GM23338 (cell line): ENCODE measurements at regions not wholly inside any gene's neighbourhood (a gene's known extent, or its start where the extent isn't known, plus 50 kb on each side); places are given as distances from the start of the nearest gene placed in this dataset.

Experiments
- ATAC-seq: fragments of 200-7000 bp; cut with Tn5 transposase; 3 replicates; pipeline ENCODE4 v1.9.1; 2020
- DNase-seq: peaks from one replicate; pipeline ENCODE4 v3.0.0-alpha.2; 2015; ENCODE audit warnings: low spot score
- H2AFZ ChIP-seq: fragments of 200-600 bp; sonication (generic); 2 replicates; pipeline ENCODE4 v1.8.0; 2016; ENCODE audit warnings: antibody characterized with exemption, mild to moderate bottlenecking, moderate library complexity
- H3F3A ChIP-seq: fragments of 200-600 bp; sonication (generic); replicated peaks from 2 replicates; pipeline ENCODE4 v1.8.0; 2017; ENCODE audit warnings: antibody characterized with exemption, mixed run types, low read depth
- H3K27ac ChIP-seq: fragments of 200-600 bp; sonication (generic); 2 replicates; pipeline ENCODE4 v1.6.1; 2016; ENCODE audit warnings: low read depth
- H3K27me3 ChIP-seq: fragments of 200-600 bp; sonication (generic); 2 replicates; pipeline ENCODE4 v1.8.0; 2016; ENCODE audit warnings: mild to moderate bottlenecking, mixed run types, moderate library complexity; ENCODE audit not compliant: insufficient read depth
- H3K36me3 ChIP-seq: fragments of 200-600 bp; sonication (generic); 2 replicates; pipeline ENCODE4 v1.8.0; 2016; ENCODE audit warnings: mild to moderate bottlenecking; ENCODE audit not compliant: insufficient read depth
- H3K4me1 ChIP-seq: fragments of 200-600 bp; sonication (generic); 2 replicates; pipeline ENCODE4 v1.8.0; 2016; ENCODE audit warnings: mild to moderate bottlenecking, moderate library complexity; ENCODE audit not compliant: insufficient read depth
- H3K4me2 ChIP-seq: fragments of 200-600 bp; sonication (generic); 2 replicates; pipeline ENCODE4 v1.7.1; 2017; ENCODE audit warnings: mixed run types
- H3K4me3 ChIP-seq: fragments of 200-600 bp; sonication (generic); 2 replicates; pipeline ENCODE4 v1.6.1; 2016; ENCODE audit warnings: mixed run types
- H3K79me2 ChIP-seq: fragments of 200-600 bp; sonication (generic); replicated peaks from 2 replicates; pipeline ENCODE4 v1.8.0; 2017; ENCODE audit warnings: mild to moderate bottlenecking; ENCODE audit not compliant: insufficient read depth
- H3K9me2 ChIP-seq: fragments of 200-600 bp; sonication (generic); 2 replicates; pipeline ENCODE4 v1.8.0; 2017; ENCODE audit not compliant: insufficient read depth
- H4K20me1 ChIP-seq: fragments of 200-600 bp; sonication (generic); replicated peaks from 2 replicates; pipeline ENCODE4 v1.8.0; 2017; ENCODE audit warnings: mild to moderate bottlenecking; ENCODE audit not compliant: insufficient read depth
- H3K27ac Mint-ChIP-seq: 2 replicates; pipeline ENCODE4 v1.8.0; 2020; ENCODE audit warnings: inconsistent platforms, mild to moderate bottlenecking, moderate library complexity, mixed read lengths
- H3K27me3 Mint-ChIP-seq: 3 replicates; pipeline ENCODE4 v1.8.0; 2022; ENCODE audit warnings: low read depth, mild to moderate bottlenecking, moderate library complexity, mixed read lengths, inconsistent platforms; ENCODE audit not compliant: insufficient read depth, poor library complexity
- H3K36me3 Mint-ChIP-seq: 3 replicates; pipeline ENCODE4 v1.8.0; 2021; ENCODE audit warnings: low read depth, mild to moderate bottlenecking, inconsistent platforms, moderate library complexity, mixed read lengths
- H3K4me1 Mint-ChIP-seq: 3 replicates; pipeline ENCODE4 v1.8.0; 2020; ENCODE audit warnings: mild to moderate bottlenecking, inconsistent platforms, mixed read lengths
- H3K4me3 Mint-ChIP-seq: 3 replicates; pipeline ENCODE4 v1.8.0; 2021; ENCODE audit warnings: moderate library complexity, mild to moderate bottlenecking, inconsistent platforms, mixed read lengths
- H3K9me3 Mint-ChIP-seq: 3 replicates; pipeline ENCODE4 v1.8.0; 2020; ENCODE audit warnings: moderate library complexity, mild to moderate bottlenecking, inconsistent platforms, mixed read lengths
- CREB1 ChIP-seq: fragments of 250-450 bp; sonication (Bioruptor Pico); IDR thresholded peaks from 2 replicates; pipeline ENCODE4 v1.5.0; 2020; ENCODE audit warnings: low read depth, mild to moderate bottlenecking, moderate library complexity
- CTCF ChIP-seq, 2 experiments: fragments of 200-600 bp in 1 of 2; sonication (generic) in 1 of 2; conservative IDR thresholded peaks; 2 replicates each; pipeline versions ENCODE4 v1.5.1 to v1.6.1; 2016 to 2017; ENCODE audit warnings: antibody characterized with exemption in 2 of 2, low read depth in 2 of 2, mild to moderate bottlenecking in 2 of 2, moderate library complexity in 1 of 2
- EZH2 ChIP-seq: fragments of 200-600 bp; sonication (generic); IDR thresholded peaks from one replicate; pipeline ENCODE4 v1.8.0; 2017; ENCODE audit warnings: antibody characterized with exemption, mild to moderate bottlenecking, low read depth; ENCODE audit not compliant: unreplicated experiment
- EZH2phosphoT487 ChIP-seq: fragments of 200-600 bp; sonication (generic); IDR thresholded peaks from one replicate; pipeline ENCODE4 v1.8.1; 2018; ENCODE audit warnings: antibody characterized with exemption; ENCODE audit not compliant: unreplicated experiment
- JUNB ChIP-seq: IDR thresholded peaks from one replicate; pipeline ENCODE4 v1.6.1; 2016; ENCODE audit warnings: antibody characterized with exemption; ENCODE audit not compliant: unreplicated experiment
- NANOG ChIP-seq: IDR thresholded peaks from 2 replicates; pipeline ENCODE4 v1.6.1; 2016; ENCODE audit warnings: antibody characterized with exemption, borderline replicate concordance
- POLR2AphosphoS5 ChIP-seq: IDR thresholded peaks from 2 replicates; pipeline ENCODE4 v1.6.1; 2016; ENCODE audit warnings: antibody characterized with exemption, low read depth
- STAT1 ChIP-seq: IDR thresholded peaks from one replicate; pipeline ENCODE4 v1.6.1; 2016; ENCODE audit warnings: antibody characterized with exemption; ENCODE audit not compliant: unreplicated experiment
- ZNF114 ChIP-seq: fragments of 250-450 bp; sonication (Bioruptor Pico); IDR thresholded peaks from 2 replicates; pipeline ENCODE4 v1.5.0; 2020; ENCODE audit warnings: mild to moderate bottlenecking, moderate library complexity
- ZNF331 ChIP-seq: fragments of 250-450 bp; sonication (Bioruptor Pico); IDR thresholded peaks from 2 replicates; pipeline ENCODE4 v1.5.0; 2020; ENCODE audit warnings: low read depth, mild to moderate bottlenecking, moderate library complexity
- ZNF462 ChIP-seq: fragments of 250-450 bp; sonication (Bioruptor Pico); IDR thresholded peaks from 2 replicates; pipeline ENCODE4 v1.5.0; 2020; ENCODE audit warnings: mild to moderate bottlenecking, moderate library complexity
- TF ChIP-seq, protein P1 (sequence below): IDR thresholded peaks from one replicate; pipeline ENCODE4 v1.6.1; 2018; ENCODE audit warnings: antibody characterized with exemption; ENCODE audit not compliant: unreplicated experiment
- TF ChIP-seq, protein P2 (sequence below): IDR thresholded peaks from 2 replicates; pipeline ENCODE4 v1.6.1; 2016; ENCODE audit warnings: antibody characterized with exemption

DNA sequence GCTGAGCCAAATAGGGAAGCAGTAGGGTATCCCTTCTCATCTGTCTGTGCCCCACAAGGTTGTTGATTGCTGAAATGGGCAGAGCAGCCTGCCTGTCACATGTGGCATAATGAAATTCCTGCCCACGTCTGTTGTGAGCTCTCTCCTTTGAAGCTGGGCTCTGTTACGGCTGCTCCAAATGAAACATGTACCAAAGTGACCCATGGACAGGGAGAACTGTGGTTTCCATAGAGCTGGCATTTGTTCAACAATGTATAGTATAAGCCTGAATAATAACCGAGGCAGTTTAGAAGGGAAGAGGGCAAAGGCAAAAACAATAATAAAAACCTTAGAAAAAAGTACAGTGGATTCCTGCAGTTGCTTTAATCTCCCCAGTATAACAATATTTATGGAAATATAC lies 149.7 kb downstream of the LYPLAL1 start:
- no peak overlapping the region for H3K27ac ChIP-seq
- H3K4me3 Mint-ChIP-seq = no peak overlapping the region
- peaks cover 4% of the 10 kb centered on the region; the same call in 2 of the 3 replicates for H3K36me3 Mint-ChIP-seq
- H2AFZ ChIP-seq = 0 out of 2 replicates have a peak overlapping the region, but pooled peaks have one; percentile 14
- no peaks in the 10 kb centered on the region for H3K36me3 ChIP-seq
- TF ChIP-seq EZH2 = no peak
- no peak for TF ChIP-seq CTCF (conservative IDR thresholded peaks at IDR 0.05; ENCODE audit: low read depth in 2 of 2)
- TF ChIP-seq POLR2AphosphoS5 = no peak
- TF ChIP-seq, protein P1, sequence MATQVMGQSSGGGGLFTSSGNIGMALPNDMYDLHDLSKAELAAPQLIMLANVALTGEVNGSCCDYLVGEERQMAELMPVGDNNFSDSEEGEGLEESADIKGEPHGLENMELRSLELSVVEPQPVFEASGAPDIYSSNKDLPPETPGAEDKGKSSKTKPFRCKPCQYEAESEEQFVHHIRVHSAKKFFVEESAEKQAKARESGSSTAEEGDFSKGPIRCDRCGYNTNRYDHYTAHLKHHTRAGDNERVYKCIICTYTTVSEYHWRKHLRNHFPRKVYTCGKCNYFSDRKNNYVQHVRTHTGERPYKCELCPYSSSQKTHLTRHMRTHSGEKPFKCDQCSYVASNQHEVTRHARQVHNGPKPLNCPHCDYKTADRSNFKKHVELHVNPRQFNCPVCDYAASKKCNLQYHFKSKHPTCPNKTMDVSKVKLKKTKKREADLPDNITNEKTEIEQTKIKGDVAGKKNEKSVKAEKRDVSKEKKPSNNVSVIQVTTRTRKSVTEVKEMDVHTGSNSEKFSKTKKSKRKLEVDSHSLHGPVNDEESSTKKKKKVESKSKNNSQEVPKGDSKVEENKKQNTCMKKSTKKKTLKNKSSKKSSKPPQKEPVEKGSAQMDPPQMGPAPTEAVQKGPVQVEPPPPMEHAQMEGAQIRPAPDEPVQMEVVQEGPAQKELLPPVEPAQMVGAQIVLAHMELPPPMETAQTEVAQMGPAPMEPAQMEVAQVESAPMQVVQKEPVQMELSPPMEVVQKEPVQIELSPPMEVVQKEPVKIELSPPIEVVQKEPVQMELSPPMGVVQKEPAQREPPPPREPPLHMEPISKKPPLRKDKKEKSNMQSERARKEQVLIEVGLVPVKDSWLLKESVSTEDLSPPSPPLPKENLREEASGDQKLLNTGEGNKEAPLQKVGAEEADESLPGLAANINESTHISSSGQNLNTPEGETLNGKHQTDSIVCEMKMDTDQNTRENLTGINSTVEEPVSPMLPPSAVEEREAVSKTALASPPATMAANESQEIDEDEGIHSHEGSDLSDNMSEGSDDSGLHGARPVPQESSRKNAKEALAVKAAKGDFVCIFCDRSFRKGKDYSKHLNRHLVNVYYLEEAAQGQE = no peak
- TF ChIP-seq, protein P2, sequence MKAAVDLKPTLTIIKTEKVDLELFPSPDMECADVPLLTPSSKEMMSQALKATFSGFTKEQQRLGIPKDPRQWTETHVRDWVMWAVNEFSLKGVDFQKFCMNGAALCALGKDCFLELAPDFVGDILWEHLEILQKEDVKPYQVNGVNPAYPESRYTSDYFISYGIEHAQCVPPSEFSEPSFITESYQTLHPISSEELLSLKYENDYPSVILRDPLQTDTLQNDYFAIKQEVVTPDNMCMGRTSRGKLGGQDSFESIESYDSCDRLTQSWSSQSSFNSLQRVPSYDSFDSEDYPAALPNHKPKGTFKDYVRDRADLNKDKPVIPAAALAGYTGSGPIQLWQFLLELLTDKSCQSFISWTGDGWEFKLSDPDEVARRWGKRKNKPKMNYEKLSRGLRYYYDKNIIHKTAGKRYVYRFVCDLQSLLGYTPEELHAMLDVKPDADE = no peak
- no peak for TF ChIP-seq ZNF462 (CRISPR knock-in tag)
- no peak for TF ChIP-seq NANOG
- TF ChIP-seq CREB1 = no peak
- TF ChIP-seq EZH2phosphoT487 = no peak
- TF ChIP-seq STAT1 = no peak
- TF ChIP-seq ZNF114 (CRISPR knock-in tag) = no peak
- no peak for TF ChIP-seq JUNB
- TF ChIP-seq ZNF331 (CRISPR knock-in tag) = no peak
- no peak overlapping the region for H3K4me2 ChIP-seq
- H3K79me2 ChIP-seq = no peaks in the 10 kb centered on the region
- peaks cover 6% of the 10 kb centered on the region; the same call in 2 of the 3 replicates for H3K9me3 Mint-ChIP-seq
- H3K4me1 ChIP-seq = no peaks in the 10 kb centered on the region
- no peaks in the 10 kb centered on the region for H4K20me1 ChIP-seq
- H3F3A ChIP-seq = no peaks in the 10 kb centered on the region
- H3K4me3 ChIP-seq = no peak overlapping the region
- no peak for ATAC-seq
- DNase-seq = no peak
- peaks cover 9% of the 10 kb centered on the region; the same call in 2 of the 3 replicates for H3K4me1 Mint-ChIP-seq
- peaks cover 1% of the 10 kb centered on the region for H3K27me3 Mint-ChIP-seq
- H3K27me3 ChIP-seq = no peaks in the 10 kb centered on the region
- H3K9me2 ChIP-seq = no peaks in the 10 kb centered on the region
- peak overlapping the region; percentile 20; the same call in 1 of the 2 replicates for H3K27ac Mint-ChIP-seq
